Mammary epithelial cell (primary cell): ENCODE measurements at regions not wholly inside any gene's neighbourhood (a gene's known extent, or its start where the extent isn't known, plus 50 kb on each side); places are given as distances from the start of the nearest gene placed in this dataset.

ENCODE experiments used
- CTCF ChIP-seq, 2 donors: IDR thresholded peaks in 1 of 2; conservative IDR thresholded peaks in 1 of 2; 2 replicates each; pipeline ENCODE4 v1.5.1; 2011 to 2012; ENCODE audit warnings: inconsistent platforms in 2 of 2, low read length in 2 of 2, mild to moderate bottlenecking in 2 of 2, control low read depth in 1 of 2, low read depth in 1 of 2; ENCODE audit not compliant: insufficient read depth in 1 of 2; ENCODE audit errors: extremely low read depth in 1 of 2
- EZH2 ChIP-seq: IDR thresholded peaks from 2 replicates; pipeline ENCODE4 v1.6.1; 2012; ENCODE audit warnings: low read length, inconsistent platforms, borderline replicate concordance

- TF ChIP-seq CTCF (conservative IDR thresholded peaks at IDR 0.05 in 1 of 2, IDR thresholded peaks at IDR 0.05 in 1 of 2; ENCODE audit: extremely low read depth in 1 of 2, insufficient read depth in 1 of 2, low read depth in 1 of 2, low read length in 2 of 2) (no peak), EZH2 (no peak)
Observed at GRCh38 chr4:56273391-56273790, 113.9 kb downstream of the AASDH start.
